ENCODE measurements at regions not wholly inside any gene's neighbourhood (a gene's known extent, or its start where the extent isn't known, plus 50 kb on each side); places are given as distances from the start of the nearest gene placed in this dataset.

GRCh38 chr5:176734756-176735342 is 75.5 kb upstream of the UNC5A start:
- DNase-seq = no peak

GRCh38 chr5:176735383-176736265 is 74.7 kb upstream of the UNC5A start:
- no peak for DNase-seq

GRCh38 chr5:176736301-176736930 is 73.9 kb upstream of the UNC5A start:
- DNase-seq = no peak

- no peak for DNase-seq
Observed at GRCh38 chr5:176736931-176737745, 73.2 kb upstream of the UNC5A start.

GRCh38 chr5:176737746-176738636 is 72.4 kb upstream of the UNC5A start:
- DNase-seq = no peak

- DNase-seq = no peak
Observed at GRCh38 chr5:176738637-176739250, 71.6 kb upstream of the UNC5A start.

GRCh38 chr5:176739461-176740051 is 70.8 kb upstream of the UNC5A start:
- DNase-seq = no peak

GRCh38 chr5:176740131-176740701 is 70.1 kb upstream of the UNC5A start:
- no peak for DNase-seq

GRCh38 chr5:176740702-176741496 is 69.5 kb upstream of the UNC5A start:
- no peak for DNase-seq

- no peak for DNase-seq
Observed at GRCh38 chr5:176741561-176742211, 68.7 kb upstream of the UNC5A start.

GRCh38 chr5:176742246-176743105 is 67.9 kb upstream of the UNC5A start:
- DNase-seq = no peak

GRCh38 chr5:176743136-176743861 is 67.1 kb upstream of the UNC5A start:
- no peak for DNase-seq

- no peak for DNase-seq
Observed at GRCh38 chr5:176743868-176744583, 66.3 kb upstream of the UNC5A start.

- DNase-seq = no peak
Observed at GRCh38 chr5:176744584-176744965, 65.8 kb upstream of the UNC5A start.

GRCh38 chr5:176747670-176748072 is 62.7 kb upstream of the UNC5A start:
- DNase-seq = no peak

GRCh38 chr5:176748073-176748966 is 62.0 kb upstream of the UNC5A start:
- DNase-seq = no peak
